IMR-90 (cell line): ENCODE measurements at regions not wholly inside any gene's neighbourhood (a gene's known extent, or its start where the extent isn't known, plus 50 kb on each side); places are given as distances from the start of the nearest gene placed in this dataset.

Source experiments
- ATAC-seq: fragments of 200-7000 bp; cut with Tn5 transposase; 2 replicates; pipeline ENCODE4 v1.9.1; 2020; ENCODE audit warnings: low read depth, mild to moderate bottlenecking, moderate library complexity
- BruUV-seq: library from RNA; stranded (reverse); fragments of 400-500 nt; replicated peaks from 2 replicates; lab custom pipeline; 2021; lab: Mats Ljungman, UMichigan
- CTCF ChIA-PET: fragments of 300-600 bp; formaldehyde crosslinking; extraction: SDS; loops from one replicate; lab custom pipeline; 2021; ENCODE audit warnings: antibody characterized with exemption; lab: Yijun Ruan, JAX
- POLR2A ChIA-PET: fragments of 300-600 bp; sonication (Branson Sonifier 250); formaldehyde crosslinking; loops from one replicate; lab custom pipeline; 2022; ENCODE audit warnings: antibody characterized with exemption; ENCODE audit not compliant: unreplicated experiment; lab: Charles Lee
- DNase-seq: peaks from one replicate; pipeline ENCODE4 v3.0.0; 2013
- H2AFZ ChIP-seq: replicated peaks from 2 replicates; pipeline ENCODE3; 2013; ENCODE audit warnings: low read length, mild to moderate bottlenecking; ENCODE audit not compliant: poor library complexity
- H2AK5ac ChIP-seq: 2 replicates; pipeline ENCODE4 v1.6.1; 2013; ENCODE audit warnings: low read depth, low read length, inconsistent platforms
- H2AK9ac ChIP-seq: replicated peaks from 2 replicates; pipeline ENCODE3; 2013; ENCODE audit warnings: mild to moderate bottlenecking, low read depth, low read length, moderate library complexity; ENCODE audit not compliant: poor library complexity
- H2BK120ac ChIP-seq: 2 replicates; pipeline ENCODE4 v1.6.1; 2013; ENCODE audit warnings: low read depth, low read length, inconsistent platforms
- H2BK15ac ChIP-seq: 3 replicates; pipeline ENCODE4 v1.6.1; 2013; ENCODE audit warnings: low read depth, low read length, inconsistent platforms
- H2BK20ac ChIP-seq: 2 replicates; pipeline ENCODE4 v1.6.1; 2013; ENCODE audit warnings: low read depth, mild to moderate bottlenecking, inconsistent platforms, low read length, moderate library complexity
- H2BK5ac ChIP-seq: 2 replicates; pipeline ENCODE4 v1.6.1; 2013; ENCODE audit warnings: mild to moderate bottlenecking, low read depth, low read length, inconsistent platforms; ENCODE audit not compliant: poor library complexity, severe bottlenecking
- H3K14ac ChIP-seq: replicated peaks from 2 replicates; pipeline ENCODE4 v1.6.1; 2013; ENCODE audit warnings: low read depth, low read length, inconsistent platforms
- H3K18ac ChIP-seq: 2 replicates; pipeline ENCODE4 v1.6.1; 2013; ENCODE audit warnings: low read depth, low read length, control low read depth
- H3K23ac ChIP-seq: 2 replicates; pipeline ENCODE4 v1.6.1; 2013; ENCODE audit warnings: low read depth, low read length, inconsistent platforms
- H3K27ac ChIP-seq: 2 replicates; pipeline ENCODE4 v1.5.1; 2013; ENCODE audit warnings: mild to moderate bottlenecking, control low read depth, low read length; ENCODE audit not compliant: insufficient read depth
- H3K27me3 ChIP-seq: 2 replicates; pipeline ENCODE4 v1.6.1; 2013; ENCODE audit warnings: low read length; ENCODE audit not compliant: control insufficient read depth, insufficient read depth
- H3K36me3 ChIP-seq: 2 replicates; pipeline ENCODE4 v1.6.1; 2013; ENCODE audit warnings: low read length, mixed read lengths; ENCODE audit not compliant: control insufficient read depth, insufficient read depth
- H3K4ac ChIP-seq: 2 replicates; pipeline ENCODE4 v1.6.1; 2013; ENCODE audit warnings: low read depth, low read length, inconsistent platforms
- H3K4me1 ChIP-seq: 2 replicates; pipeline ENCODE4 v1.6.1; 2013; ENCODE audit warnings: low read length, mixed read lengths; ENCODE audit not compliant: control insufficient read depth, insufficient read depth
- H3K4me2 ChIP-seq: 2 replicates; pipeline ENCODE4 v1.6.1; 2013; ENCODE audit warnings: low read depth, mild to moderate bottlenecking, control low read depth, low read length, moderate library complexity
- H3K4me3 ChIP-seq: 2 replicates; pipeline ENCODE4 v1.5.1; 2013; ENCODE audit warnings: low read depth, mild to moderate bottlenecking, control low read depth, low read length, moderate library complexity; ENCODE audit not compliant: insufficient read depth
- H3K56ac ChIP-seq: 2 replicates; pipeline ENCODE4 v1.6.1; 2013; ENCODE audit warnings: low read length, inconsistent platforms; ENCODE audit not compliant: insufficient read depth; ENCODE audit errors: extremely low read depth
- H3K79me1 ChIP-seq, 2 experiments: 2 replicates each; pipeline ENCODE4 v1.6.1; 2013; ENCODE audit warnings: low read length in 2 of 2, inconsistent platforms in 1 of 2, low read depth in 1 of 2
- H3K9ac ChIP-seq: 2 replicates; pipeline ENCODE4 v1.6.1; 2013; ENCODE audit warnings: low read depth, low read length, control low read depth
- H3K9me1 ChIP-seq: 2 replicates; pipeline ENCODE4 v1.6.1; 2013; ENCODE audit warnings: low read length, inconsistent platforms; ENCODE audit not compliant: insufficient read depth
- H3K9me3 ChIP-seq: 2 replicates; pipeline ENCODE4 v1.6.1; 2013; ENCODE audit warnings: low read length; ENCODE audit not compliant: control insufficient read depth, insufficient read depth
- H4K20me1 ChIP-seq: 2 replicates; pipeline ENCODE4 v1.6.1; 2013; ENCODE audit warnings: low read length, inconsistent platforms; ENCODE audit not compliant: insufficient read depth
- H4K5ac ChIP-seq: 2 replicates; pipeline ENCODE4 v1.6.1; 2013; ENCODE audit warnings: mild to moderate bottlenecking, low read depth, low read length, control low read depth
- H4K8ac ChIP-seq, 2 experiments: 2 replicates each; pipeline ENCODE4 v1.6.1; 2013; ENCODE audit warnings: low read depth in 2 of 2, low read length in 2 of 2, control low read depth in 1 of 2, inconsistent platforms in 1 of 2
- H4K91ac ChIP-seq: 2 replicates; pipeline ENCODE4 v1.6.1; 2013; ENCODE audit warnings: low read depth, low read length, inconsistent platforms; ENCODE audit not compliant: insufficient read depth
- BHLHE40 ChIP-seq: fragments of 150-350 bp; IDR thresholded peaks from 2 replicates; pipeline ENCODE4 v1.6.1; 2016; ENCODE audit warnings: mild to moderate bottlenecking, low read depth, low read length
- MAFK ChIP-seq: IDR thresholded peaks from 2 replicates; pipeline ENCODE4 v1.6.1; 2012; ENCODE audit warnings: low read depth, low read length, improper control_type of control experiment
- MAZ ChIP-seq: IDR thresholded peaks from 2 replicates; pipeline ENCODE4 v1.6.1; 2012; ENCODE audit warnings: low read depth, mild to moderate bottlenecking, low read length, improper control_type of control experiment, moderate library complexity, borderline replicate concordance
- MXI1 ChIP-seq: IDR thresholded peaks from 2 replicates; pipeline ENCODE4 v1.6.1; 2012; ENCODE audit warnings: low read depth, mild to moderate bottlenecking, low read length, moderate library complexity, borderline replicate concordance
- NFE2L2 ChIP-seq: fragments of 150-350 bp; IDR thresholded peaks from 2 replicates; pipeline ENCODE4 v1.6.1; 2016; ENCODE audit warnings: low read depth, mild to moderate bottlenecking, low read length
- RFX5 ChIP-seq: IDR thresholded peaks from 2 replicates; pipeline ENCODE4 v1.8.0; 2012; ENCODE audit warnings: low read depth, mild to moderate bottlenecking, low read length, moderate library complexity
- SMC3 ChIP-seq: fragments of 150-350 bp; IDR thresholded peaks from 2 replicates; pipeline ENCODE4 v1.6.1; 2016; ENCODE audit warnings: low read depth, mild to moderate bottlenecking, antibody characterized with exemption, low read length, moderate library complexity
- USF2 ChIP-seq: fragments of 150-350 bp; IDR thresholded peaks from 2 replicates; pipeline ENCODE4 v1.6.1; 2017; ENCODE audit warnings: mild to moderate bottlenecking, antibody characterized with exemption, low read length, low read depth
- WGBS, 2 experiments: methylation state at CpG; one replicate each; pipeline versions ENCODE4 v1.1.5 to v1.1.7; 2013; ENCODE audit warnings: missing lambda C conversion rate in 2 of 2; ENCODE audit not compliant: insufficient read length in 1 of 2; ENCODE audit errors: extremely low coverage in 2 of 2; 5-methylcytosine and 5-hydroxymethylcytosine counted together
- dilution Hi-C: fragments of 300-500 bp; cut with HindIII; formaldehyde crosslinking; loops from one replicate; pipeline ENCODE4 v1.14.3; 2018; ENCODE audit warnings: low sequenced_read_pairs; ENCODE audit not compliant: unreplicated experiment
- in situ Hi-C: fragments of 300-500 bp; cut with MboI; formaldehyde crosslinking; loops from 3 replicates; pipeline ENCODE4 v1.14.3; 2019; ENCODE audit warnings: low sequenced_read_pairs, inconsistent platforms, mixed read lengths
- intact Hi-C: fragments of 100-400 bp; cut with micrococcal nuclease; formaldehyde crosslinking; loops from 2 replicates; pipeline ENCODE4 v1.10.0; 2022
- TF ChIP-seq, protein P1 (sequence below): fragments of 150-350 bp; IDR thresholded peaks from 2 replicates; pipeline ENCODE4 v1.6.1; 2016; ENCODE audit warnings: low read depth, mild to moderate bottlenecking, low read length, moderate library complexity, borderline replicate concordance

DNA sequence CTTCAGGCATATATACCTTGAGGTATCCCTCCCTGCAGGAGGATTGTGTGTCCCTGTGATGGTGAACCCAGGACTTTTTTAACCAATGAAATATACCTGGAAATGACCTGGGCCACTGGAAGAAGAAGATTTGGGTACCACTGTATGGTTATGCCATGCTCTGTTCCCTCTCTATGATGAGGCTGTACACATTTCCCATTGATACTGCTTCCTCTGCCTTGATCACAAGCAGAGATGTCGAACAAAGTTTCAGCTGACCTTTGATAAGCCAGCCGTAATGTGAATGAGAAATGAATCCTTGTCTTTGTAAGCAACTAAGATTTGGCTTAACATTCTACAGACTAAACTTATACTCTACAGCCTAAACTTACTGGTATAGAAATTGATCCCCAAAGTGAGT lies 78.4 kb upstream of the SPOPL start:
- Histone ChIP-seq H3K9me3 (no peaks in the 10 kb centered on the region), H2AK5ac (no peak overlapping the region), H3K14ac (no peak overlapping the region), H3K27ac (no peak overlapping the region), H4K5ac (no peak overlapping the region), H4K20me1 (no peaks in the 10 kb centered on the region), H3K4me3 (no peak overlapping the region), H3K4ac (no peak overlapping the region), H3K36me3 (no peaks in the 10 kb centered on the region), H3K27me3 (no peaks in the 10 kb centered on the region), H2BK15ac (no peak overlapping the region), H2BK20ac (no peak overlapping the region), H3K9ac (no peak overlapping the region), H3K4me2 (no peak overlapping the region), H4K91ac (no peak overlapping the region), H2BK5ac (no peak overlapping the region), H4K8ac (no peak overlapping the region), H3K79me1 (no peaks in the 10 kb centered on the region), H3K56ac (no peak overlapping the region), H3K9me1 (no peaks in the 10 kb centered on the region), H3K4me1 (no peaks in the 10 kb centered on the region; the same call in 1 of the 2 replicates), H3K18ac (no peak overlapping the region), H2AK9ac (no peak overlapping the region), H2BK120ac (no peak overlapping the region), H3K23ac (no peak overlapping the region), H2AFZ (no peak overlapping the region)
- in situ Hi-C loops: no loop called here
- WGBS, 2 experiments: no CpG with 5 or more reads among the region's 2 CpGs
- DNase-seq (no peak), ATAC-seq (no peak)
- intact Hi-C loops: no loop called here
- ChIA-PET POLR2A (no interaction called here), CTCF (no interaction called here)
- TF ChIP-seq MXI1 (no peak), BHLHE40 (no peak), MAFK (no peak), RFX5 (no peak), USF2 (no peak), SMC3 (no peak), MAZ (no peak), NFE2L2 (no peak)
- TF ChIP-seq, protein P1, sequence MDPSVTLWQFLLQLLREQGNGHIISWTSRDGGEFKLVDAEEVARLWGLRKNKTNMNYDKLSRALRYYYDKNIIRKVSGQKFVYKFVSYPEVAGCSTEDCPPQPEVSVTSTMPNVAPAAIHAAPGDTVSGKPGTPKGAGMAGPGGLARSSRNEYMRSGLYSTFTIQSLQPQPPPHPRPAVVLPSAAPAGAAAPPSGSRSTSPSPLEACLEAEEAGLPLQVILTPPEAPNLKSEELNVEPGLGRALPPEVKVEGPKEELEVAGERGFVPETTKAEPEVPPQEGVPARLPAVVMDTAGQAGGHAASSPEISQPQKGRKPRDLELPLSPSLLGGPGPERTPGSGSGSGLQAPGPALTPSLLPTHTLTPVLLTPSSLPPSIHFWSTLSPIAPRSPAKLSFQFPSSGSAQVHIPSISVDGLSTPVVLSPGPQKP: no peak
- dilution Hi-C loops: no loop called here
- no TSS peak for BruUV-seq
